Smooth muscle cell (in vitro differentiated cells): ENCODE measurements at regions not wholly inside any gene's neighbourhood (a gene's known extent, or its start where the extent isn't known, plus 50 kb on each side); places are given as distances from the start of the nearest gene placed in this dataset.
A peak's percentile ranks its signal among the peaks of the same experiment; 100 is the strongest.

Experiments
- DNase-seq: peaks from one replicate; lab custom pipeline; 2025; ENCODE audit not compliant: unreplicated experiment; lab: John Stamatoyannopoulos, UW
- H2AFZ ChIP-seq: fragments of 200-600 bp; sonication (generic); 2 replicates; pipeline ENCODE4 v1.6.0; 2016; ENCODE audit warnings: antibody characterized with exemption, low read depth, mild to moderate bottlenecking
- H3F3A ChIP-seq: fragments of 200-600 bp; sonication (generic); 2 replicates; pipeline ENCODE4 v1.6.0; 2017; ENCODE audit warnings: antibody characterized with exemption, low read depth
- H3K27ac ChIP-seq: fragments of 200-600 bp; sonication (generic); 2 replicates; pipeline ENCODE4 v1.5.1; 2016; ENCODE audit warnings: low read depth, mild to moderate bottlenecking
- H3K27me3 ChIP-seq: fragments of 200-600 bp; sonication (generic); 2 replicates; pipeline ENCODE4 v1.6.1; 2016; ENCODE audit warnings: low read depth, mild to moderate bottlenecking
- H3K36me3 ChIP-seq: fragments of 200-600 bp; sonication (generic); 2 replicates; pipeline ENCODE4 v1.5.1; 2016; ENCODE audit warnings: low read depth
- H3K4me1 ChIP-seq: fragments of 200-600 bp; sonication (generic); 2 replicates; pipeline ENCODE4 v1.5.1; 2016; ENCODE audit warnings: low read depth
- H3K4me2 ChIP-seq: fragments of 200-600 bp; sonication (generic); 2 replicates; pipeline ENCODE4 v1.6.0; 2016; ENCODE audit warnings: mild to moderate bottlenecking
- H3K4me3 ChIP-seq: fragments of 200-600 bp; sonication (generic); 2 replicates; pipeline ENCODE4 v1.5.1; 2016; ENCODE audit warnings: mild to moderate bottlenecking
- H3K79me2 ChIP-seq: fragments of 200-600 bp; sonication (generic); 2 replicates; pipeline ENCODE4 v1.6.0; 2016; ENCODE audit warnings: low read depth, mild to moderate bottlenecking
- H3K9ac ChIP-seq: fragments of 200-600 bp; sonication (generic); 2 replicates; pipeline ENCODE4 v1.6.0; 2016; ENCODE audit warnings: low read depth
- H3K9me3 ChIP-seq: fragments of 200-600 bp; sonication (generic); replicated peaks from 2 replicates; pipeline ENCODE4 v1.5.1; 2016; ENCODE audit warnings: low read depth
- H4K20me1 ChIP-seq: fragments of 200-600 bp; sonication (generic); 2 replicates; pipeline ENCODE4 v1.6.0; 2016; ENCODE audit warnings: low read depth
- CTCF ChIP-seq: fragments of 200-600 bp; sonication (generic); IDR thresholded peaks from 2 replicates; pipeline ENCODE4 v1.5.1; 2017; ENCODE audit warnings: borderline replicate concordance, mild to moderate bottlenecking, antibody characterized with exemption; ENCODE audit not compliant: insufficient read depth, poor library complexity, severe bottlenecking
- WGBS: methylation state at CpG from one replicate; pipeline ENCODE4 v1.1.7; 2016; ENCODE audit warnings: low lambda C conversion rate; 5-methylcytosine and 5-hydroxymethylcytosine counted together

DNA sequence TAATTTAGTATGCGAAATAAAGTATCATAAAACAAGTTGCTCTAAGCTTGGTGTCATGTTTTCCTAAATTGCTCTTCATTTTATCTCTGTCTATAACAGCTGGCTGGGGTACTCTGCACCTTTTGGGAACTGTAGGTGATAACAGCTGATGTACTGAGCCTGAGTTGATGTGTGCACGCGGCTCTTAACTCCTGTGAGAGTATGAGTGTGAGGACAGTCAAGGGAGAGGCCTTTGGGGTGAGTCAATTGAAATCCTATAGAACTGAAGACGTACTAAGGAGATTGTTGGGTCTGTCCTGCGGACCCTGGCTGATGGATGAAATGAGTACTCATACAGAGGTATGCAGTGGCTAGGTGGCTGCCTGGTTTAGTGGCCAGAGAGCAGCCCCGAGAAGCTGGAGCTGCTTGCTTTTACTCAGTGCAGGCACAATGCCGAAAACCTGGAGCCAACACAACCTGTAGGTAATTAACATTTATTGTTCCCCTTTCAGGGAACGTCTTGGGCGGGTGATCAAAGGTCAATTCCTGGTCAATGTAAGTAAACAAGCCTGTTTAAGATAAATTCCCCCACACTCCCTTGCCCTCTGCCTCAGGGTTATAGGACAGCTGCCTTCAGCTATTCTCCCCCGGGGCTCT, 188.5 kb downstream of the PRDM2 start:
- Histone ChIP-seq H3K27ac (no peak overlapping the region), H3K9ac (no peak overlapping the region), H3K4me1 (no peaks in the 10 kb centered on the region), H2AFZ (no peak overlapping the region), H3K27me3 (peaks cover 89% of the 10 kb centered on the region), H3F3A (no peaks in the 10 kb centered on the region), H3K4me3 (no peak overlapping the region), H4K20me1 (no peaks in the 10 kb centered on the region), H3K9me3 (no peaks in the 10 kb centered on the region), H3K79me2 (no peaks in the 10 kb centered on the region), H3K36me3 (no peaks in the 10 kb centered on the region), H3K4me2 (no peak overlapping the region)
- no peak for DNase-seq
- TF ChIP-seq CTCF, result no peak
- 70% methylated on average over 10 of the region's 10 CpGs for WGBS

- Histone ChIP-seq H4K20me1 (no peaks in the 10 kb centered on the region), H3K36me3 (no peaks in the 10 kb centered on the region), H3K4me3 (no peak overlapping the region), H3K4me2 (no peak overlapping the region), H3K27me3 (peaks cover 89% of the 10 kb centered on the region), H3F3A (no peaks in the 10 kb centered on the region), H3K4me1 (no peaks in the 10 kb centered on the region), H3K9ac (no peak overlapping the region), H3K9me3 (no peaks in the 10 kb centered on the region), H2AFZ (no peak overlapping the region), H3K27ac (no peak overlapping the region), H3K79me2 (no peaks in the 10 kb centered on the region)
- TF ChIP-seq CTCF, result no peak
- WGBS, result 56% methylated on average over 3 of the region's 3 CpGs
- no peak for DNase-seq
Observed at GRCh38 chr1:13889495-13889894, 189.5 kb downstream of the PRDM2 start.

DNA sequence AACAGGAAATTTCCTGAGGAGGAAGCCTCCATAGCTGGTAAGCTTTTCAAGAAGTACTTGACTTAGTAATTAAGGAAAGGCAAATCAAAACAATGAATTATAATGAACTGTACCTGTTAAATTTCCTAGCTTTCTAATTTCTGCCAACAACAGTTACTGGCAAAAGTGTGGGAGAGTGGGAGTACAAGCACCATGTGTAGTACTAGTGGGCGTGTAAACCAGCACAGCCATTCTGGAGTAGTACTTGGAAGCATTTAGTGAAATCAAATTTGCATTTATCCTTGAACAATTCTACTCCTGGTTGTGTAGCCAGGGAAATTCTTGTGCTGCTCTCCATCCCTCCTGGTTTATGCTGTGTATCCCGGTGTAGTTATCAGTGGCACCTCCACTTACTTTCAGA, 190.8 kb downstream of the PRDM2 start:
- Histone ChIP-seq H3K27me3 (peaks cover 92% of the 10 kb centered on the region), H3K36me3 (no peaks in the 10 kb centered on the region), H3F3A (no peaks in the 10 kb centered on the region), H3K9ac (no peak overlapping the region), H3K4me3 (no peak overlapping the region), H4K20me1 (no peaks in the 10 kb centered on the region), H3K4me2 (no peak overlapping the region), H3K4me1 (no peaks in the 10 kb centered on the region), H3K79me2 (no peaks in the 10 kb centered on the region), H3K9me3 (no peaks in the 10 kb centered on the region), H2AFZ (no peak overlapping the region), H3K27ac (no peak overlapping the region)
- WGBS, result 83% methylated on average over 2 of the region's 2 CpGs
- TF ChIP-seq CTCF, result no peak
- no peak for DNase-seq

GRCh38 chr1:13892198-13892597, 192.2 kb downstream of the PRDM2 start:
- H3K4me1 ChIP-seq, result no peaks in the 10 kb centered on the region
- no peak overlapping the region for H3K9ac ChIP-seq
- 26% methylated on average over 7 of the region's 7 CpGs for WGBS
- no peaks in the 10 kb centered on the region for H3K36me3 ChIP-seq
- H4K20me1 ChIP-seq, result no peaks in the 10 kb centered on the region
- no peak overlapping the region for H2AFZ ChIP-seq
- H3K4me2 ChIP-seq, result peak overlapping the region; percentile 86
- no peaks in the 10 kb centered on the region for H3K79me2 ChIP-seq
- H3K27ac ChIP-seq, result no peak overlapping the region
- H3K9me3 ChIP-seq, result no peaks in the 10 kb centered on the region
- no peaks in the 10 kb centered on the region for H3F3A ChIP-seq
- no peak for TF ChIP-seq CTCF
- no peak for DNase-seq
- peaks cover 98% of the 10 kb centered on the region for H3K27me3 ChIP-seq
- peak overlapping the region; percentile 49 for H3K4me3 ChIP-seq
